HG03342 (cell line): ENCODE measurements at regions not wholly inside any gene's neighbourhood (a gene's known extent, or its start where the extent isn't known, plus 50 kb on each side); places are given as distances from the start of the nearest gene placed in this dataset.

Experiments
- ATAC-seq: cut with Tn5 transposase; IDR thresholded peaks from one replicate; pipeline ENCODE4 v1.9.1; 2021; ENCODE audit warnings: mild to moderate bottlenecking, moderate library complexity; ENCODE audit not compliant: unreplicated experiment

DNA sequence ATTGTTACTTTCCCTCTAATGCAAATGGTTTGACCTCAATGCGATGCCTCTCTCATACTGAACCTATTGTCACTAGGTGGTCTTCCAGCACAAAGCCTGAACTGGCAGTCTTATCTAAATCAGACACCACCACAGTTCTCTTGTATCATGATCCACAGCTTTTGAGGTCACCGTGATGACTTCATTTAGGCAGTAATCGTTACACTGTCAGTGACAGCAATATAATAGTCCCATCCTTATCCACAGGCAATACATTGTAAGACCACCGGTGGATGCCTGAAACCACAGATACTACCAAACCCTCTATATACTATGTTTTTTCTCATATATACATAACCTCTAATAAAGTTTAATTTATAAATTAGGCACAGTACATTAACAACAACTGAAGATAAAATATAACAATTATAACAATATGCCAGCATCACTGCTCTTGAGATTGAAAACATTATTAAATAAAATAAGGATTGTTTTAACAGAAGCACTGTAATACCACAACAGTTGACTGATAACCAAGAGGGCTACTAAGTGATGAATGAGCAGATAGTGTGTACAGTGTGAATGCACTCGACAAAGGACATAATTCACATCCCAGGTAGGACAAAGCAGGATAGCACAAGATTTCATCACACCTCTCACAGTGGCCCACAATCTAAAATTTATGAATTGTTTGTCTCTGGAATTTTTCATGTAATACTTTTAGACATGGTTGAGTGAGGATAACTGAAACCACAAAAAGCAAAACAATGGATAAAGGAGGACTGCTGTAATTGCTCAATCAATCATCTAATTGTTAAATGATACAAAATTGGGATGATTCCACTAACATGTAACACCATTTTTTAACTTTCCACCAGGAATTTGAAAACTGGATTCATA lies 419.4 kb downstream of the CENPC start:
- no peak for ATAC-seq

DNA sequence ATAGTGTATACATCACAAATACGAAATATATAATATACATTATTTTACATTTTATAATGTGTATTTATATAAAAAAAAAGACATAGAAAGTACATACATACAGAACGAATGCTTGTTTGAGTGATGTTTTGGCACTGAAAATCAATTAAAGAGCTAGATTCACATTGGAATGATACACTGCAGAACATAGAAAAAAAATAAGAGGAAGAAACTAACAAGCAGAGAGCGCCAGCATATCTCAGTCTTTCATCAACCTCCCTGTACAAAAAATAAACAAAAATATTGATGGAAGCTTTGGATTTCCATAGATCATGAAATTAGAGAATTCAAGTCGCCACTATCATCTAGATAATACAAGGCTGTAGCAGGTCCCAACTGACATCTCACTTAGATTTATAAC lies 420.6 kb downstream of the CENPC start:
- ATAC-seq, result no peak

DNA sequence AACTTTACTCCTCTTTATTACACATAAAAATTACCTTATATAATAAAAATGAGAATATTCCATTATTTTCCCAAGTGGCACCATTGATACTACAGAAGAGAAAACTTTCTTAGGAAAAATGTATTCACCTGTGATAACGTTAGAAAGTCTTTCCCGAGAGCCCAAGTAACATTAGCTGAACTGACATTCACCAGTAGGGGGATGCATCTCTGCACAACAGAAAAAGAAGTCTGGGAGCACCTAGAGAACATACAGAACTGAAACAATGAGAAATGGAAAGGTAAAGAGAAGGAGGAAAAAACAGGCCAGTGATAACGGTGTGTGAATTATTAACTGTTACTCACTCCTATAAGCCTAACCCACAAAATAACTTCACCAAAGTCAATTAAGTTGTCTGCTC lies 423.3 kb downstream of the CENPC start:
- ATAC-seq, result peak; percentile 48

DNA sequence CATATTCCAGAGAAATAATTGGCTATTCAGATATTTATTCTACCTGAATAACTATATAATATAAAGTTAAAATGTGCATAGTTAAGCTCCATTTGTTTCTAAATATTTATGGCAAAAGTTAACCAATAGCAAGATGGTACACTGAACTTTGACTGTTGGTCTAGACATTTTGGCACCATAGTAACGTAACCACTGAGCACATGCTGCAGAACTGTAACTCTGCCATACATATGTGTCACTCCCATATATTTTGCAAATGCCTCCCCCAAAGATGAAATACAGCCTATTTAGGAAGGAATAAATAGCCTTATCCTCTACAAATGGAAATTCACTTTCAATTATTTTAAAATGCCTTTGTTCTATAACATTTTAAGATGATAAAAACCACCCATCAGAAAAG lies 424.9 kb downstream of the CENPC start:
- no peak for ATAC-seq

DNA sequence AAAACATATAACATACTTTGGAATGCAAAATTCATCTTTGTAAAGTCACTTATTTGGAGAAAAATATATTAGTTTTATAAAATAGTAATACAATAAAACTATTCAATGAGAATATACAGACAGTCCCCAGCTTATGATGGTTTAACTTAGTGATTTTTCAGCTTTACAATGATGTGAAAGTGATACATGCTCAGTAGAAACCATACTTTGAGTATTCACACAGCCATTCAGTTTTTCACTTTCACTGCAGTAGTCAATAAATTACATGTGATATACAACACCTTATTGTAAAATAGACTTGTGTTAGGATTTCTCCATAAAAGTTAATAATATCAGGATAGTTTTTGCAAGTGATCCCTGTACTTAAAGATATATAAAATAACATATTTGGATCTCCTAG lies 436.0 kb downstream of the CENPC start:
- ATAC-seq, result no peak

DNA sequence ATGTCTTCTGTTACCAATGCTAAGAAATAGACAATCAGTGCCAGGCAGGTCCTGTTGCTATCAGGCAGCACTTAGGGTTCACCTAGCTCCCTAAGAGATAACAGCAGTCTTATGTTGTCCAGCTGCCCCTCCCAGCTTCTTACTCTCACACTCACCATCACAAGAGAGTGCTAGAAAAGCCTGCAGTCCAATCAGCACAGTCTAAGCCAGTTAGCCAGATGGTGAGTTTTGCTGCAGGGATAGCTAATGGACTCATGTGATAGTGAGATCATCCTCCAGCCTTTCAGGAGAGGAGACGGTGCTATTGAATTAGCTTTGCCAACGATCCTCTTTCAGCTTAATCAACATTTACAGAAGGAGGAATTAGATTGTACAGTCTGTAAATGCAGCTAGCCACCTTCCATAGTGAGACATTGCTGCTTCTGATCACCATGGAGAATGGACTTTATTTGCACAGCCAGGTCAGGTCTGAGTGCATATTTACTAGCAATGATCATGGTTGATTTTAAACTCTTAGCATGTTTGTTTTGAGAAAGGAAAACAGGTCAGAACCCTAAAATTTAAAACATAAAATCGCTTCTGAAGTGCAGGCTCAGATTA lies 438.3 kb downstream of the CENPC start:
- ATAC-seq, result no peak

DNA sequence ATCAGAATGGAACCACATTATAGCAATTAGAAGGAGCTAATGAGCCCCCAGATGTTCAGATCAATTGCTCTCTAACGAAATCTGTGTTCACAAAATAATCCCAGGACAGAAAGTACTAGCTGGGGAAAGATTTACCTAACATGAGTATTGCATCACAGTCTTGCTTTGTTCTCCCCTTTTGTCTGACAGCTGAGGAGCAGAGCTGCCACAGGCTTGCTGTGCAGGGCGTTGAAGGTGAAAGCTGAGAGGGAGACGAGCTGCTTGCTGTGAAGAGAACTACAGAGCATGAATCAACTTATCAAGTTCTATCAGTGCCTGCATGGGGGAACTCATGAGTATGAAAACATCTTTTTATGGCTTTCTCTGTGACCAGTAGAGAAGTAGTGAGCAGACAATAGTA lies 441.2 kb downstream of the CENPC start:
- ATAC-seq, result no peak

DNA sequence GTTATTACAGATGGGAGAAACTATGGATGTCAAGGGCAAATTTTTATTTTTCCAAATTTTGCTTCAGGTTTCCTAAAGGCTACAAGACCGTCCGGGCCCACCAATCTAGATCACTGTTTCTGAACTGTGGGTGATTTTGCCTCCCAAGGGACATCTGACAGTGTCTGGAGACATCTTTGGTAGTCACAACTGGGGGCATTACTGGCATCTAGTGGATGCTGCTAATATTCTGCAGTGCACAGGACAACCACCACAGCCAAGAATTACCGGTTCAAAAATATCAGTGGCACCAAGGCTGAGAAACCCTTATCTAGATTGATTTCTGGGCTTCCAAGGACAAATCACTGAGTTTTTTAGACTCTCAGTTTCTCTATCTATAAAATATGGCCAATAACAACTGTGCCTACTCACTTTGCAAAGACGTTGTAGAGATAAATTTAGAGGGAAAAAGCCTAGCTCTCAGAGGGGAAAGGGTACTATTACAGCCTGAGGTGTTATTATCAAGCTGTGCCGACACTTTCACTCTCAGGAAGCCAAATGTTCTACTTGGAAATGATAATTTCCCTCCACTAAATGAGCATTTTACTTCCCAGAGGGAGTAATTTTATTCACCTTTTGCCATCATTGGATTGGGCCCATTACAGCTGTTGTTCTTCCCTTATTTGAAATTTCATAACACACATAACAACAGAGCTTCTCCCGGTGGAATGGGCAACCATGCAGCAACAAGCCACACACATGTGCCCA lies 442.1 kb downstream of the CENPC start:
- no peak for ATAC-seq

DNA sequence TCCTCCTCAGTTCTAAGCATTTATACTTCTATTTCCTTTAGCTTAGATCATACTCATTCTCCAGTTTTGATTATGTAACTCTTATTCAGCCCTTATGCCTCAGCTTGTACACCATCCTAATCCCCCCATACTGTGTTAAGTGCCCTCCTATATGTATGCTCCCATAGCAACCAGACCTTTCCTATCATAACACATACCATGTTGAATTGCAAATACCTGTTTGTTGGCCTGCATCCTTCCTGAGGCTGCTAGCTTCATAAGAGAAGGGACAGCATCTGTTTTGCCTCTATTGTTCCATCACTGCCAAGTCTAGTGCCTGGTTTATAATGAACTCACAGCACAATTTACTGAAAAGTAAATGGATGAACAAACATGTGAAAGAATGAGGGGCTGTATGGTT lies 443.7 kb downstream of the CENPC start:
- no peak for ATAC-seq

DNA sequence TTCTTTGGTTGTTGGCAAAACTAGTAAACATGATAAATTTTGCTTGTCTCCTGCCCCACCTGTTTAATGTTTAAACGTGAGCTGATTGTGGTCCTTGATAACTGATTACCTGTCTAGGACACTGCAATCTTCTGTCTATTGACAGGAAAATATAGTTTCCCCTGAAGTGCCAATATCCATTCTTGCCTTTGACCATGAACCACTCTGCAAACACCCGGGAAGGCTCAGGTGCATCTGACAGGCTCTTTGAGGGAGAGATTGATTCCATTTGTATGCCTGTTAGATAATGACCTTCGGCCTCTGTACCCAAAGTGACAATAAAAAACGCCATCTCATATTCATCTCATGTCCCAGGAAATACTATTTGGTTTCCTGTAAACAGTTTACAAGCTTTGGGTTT lies 453.0 kb downstream of the CENPC start:
- ATAC-seq, result no peak

DNA sequence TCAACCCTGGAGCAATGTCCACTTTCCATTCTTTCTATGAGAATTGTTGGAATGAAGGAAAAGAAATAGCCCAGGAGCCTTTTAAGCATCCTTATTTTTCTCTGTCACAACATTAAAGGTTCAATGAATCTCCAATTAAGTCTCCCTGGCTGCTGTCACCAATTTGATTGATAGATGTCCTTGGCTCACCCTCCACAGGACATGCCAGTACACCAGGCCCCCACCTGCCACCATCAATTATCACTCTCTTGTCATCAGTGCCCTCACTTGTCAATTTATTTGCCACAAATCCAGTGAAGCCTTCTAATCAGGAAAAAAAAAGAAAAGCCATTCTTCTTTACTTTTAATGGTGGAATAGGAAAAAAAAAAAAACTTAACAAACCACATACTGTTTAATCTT lies 453.6 kb downstream of the CENPC start:
- no peak for ATAC-seq

DNA sequence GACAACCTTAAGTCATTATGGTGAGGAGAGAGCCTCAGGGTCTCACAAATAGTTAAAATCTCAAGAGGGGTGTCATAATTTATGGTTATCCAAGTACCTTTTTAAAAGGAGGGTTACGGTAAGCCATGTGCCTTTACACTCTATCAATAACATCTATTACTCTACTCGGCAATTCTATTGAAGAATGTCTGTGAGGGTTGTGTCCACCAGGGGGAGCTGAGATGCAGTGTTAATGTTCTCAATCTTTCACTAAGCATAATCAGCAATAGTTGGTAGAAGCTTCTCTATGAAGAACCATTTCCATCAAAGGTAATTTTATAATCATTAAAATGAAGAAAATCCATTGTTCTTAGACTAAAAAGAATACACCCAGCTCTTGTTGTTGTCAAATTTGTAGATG lies 457.4 kb downstream of the CENPC start:
- peak; percentile 89 for ATAC-seq

DNA sequence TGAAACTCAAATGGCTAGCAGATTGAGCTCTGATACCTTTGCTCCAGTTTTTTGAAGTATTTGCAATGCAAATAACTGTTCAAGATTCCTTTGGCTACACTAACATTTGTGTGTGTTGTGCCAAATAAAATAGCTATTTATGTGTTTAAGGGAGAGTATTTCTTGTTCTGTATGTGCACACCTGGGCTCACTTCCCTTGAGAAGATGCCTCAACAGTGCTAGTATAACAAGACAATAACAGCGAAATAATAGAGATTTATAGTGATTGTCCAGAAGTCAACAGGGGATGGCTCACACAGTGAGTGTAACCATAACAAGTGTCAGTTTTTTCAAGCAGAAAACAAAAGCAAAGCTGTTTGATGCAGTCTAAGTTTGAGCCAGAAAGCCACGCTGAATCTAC lies 460.5 kb downstream of the CENPC start:
- no peak for ATAC-seq

DNA sequence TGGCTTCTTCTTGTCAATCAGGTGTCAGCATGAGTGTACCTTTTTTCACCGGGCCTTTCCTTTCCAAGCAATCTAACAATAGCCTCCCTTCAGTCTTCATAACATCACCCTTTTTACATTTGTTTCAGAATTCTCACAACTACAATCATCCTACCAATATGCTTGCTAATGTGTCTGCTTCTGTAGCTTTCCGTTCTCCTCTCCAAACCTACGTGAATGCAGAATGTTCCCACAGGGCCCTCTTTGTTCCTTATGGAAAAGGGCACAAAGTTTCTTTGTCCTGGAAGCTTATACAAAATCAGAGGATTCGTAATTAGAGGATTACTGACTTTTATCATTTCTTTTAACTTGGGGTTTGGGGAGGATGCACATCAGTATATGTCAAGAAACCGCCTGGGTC lies 461.8 kb downstream of the CENPC start:
- no peak for ATAC-seq

DNA sequence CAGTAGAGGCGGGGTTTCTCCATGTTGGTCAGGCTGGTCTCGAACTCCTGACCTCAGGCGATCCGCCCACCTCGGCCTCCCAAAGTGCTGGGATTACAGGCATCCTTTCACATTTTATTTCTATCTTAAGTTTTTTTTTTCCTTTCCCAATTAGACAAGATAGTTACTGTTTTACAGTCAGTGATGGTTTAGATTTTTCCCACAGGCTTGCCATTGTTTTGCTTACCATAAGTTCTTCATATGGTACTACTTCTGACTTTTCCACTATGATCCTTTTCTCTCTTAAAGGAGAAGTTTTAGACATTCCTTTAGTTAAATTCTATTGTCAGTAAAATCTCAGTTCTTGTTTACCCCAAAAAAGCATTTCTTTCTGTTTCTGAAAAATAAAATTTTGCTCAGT lies 462.6 kb downstream of the CENPC start:
- no peak for ATAC-seq

DNA sequence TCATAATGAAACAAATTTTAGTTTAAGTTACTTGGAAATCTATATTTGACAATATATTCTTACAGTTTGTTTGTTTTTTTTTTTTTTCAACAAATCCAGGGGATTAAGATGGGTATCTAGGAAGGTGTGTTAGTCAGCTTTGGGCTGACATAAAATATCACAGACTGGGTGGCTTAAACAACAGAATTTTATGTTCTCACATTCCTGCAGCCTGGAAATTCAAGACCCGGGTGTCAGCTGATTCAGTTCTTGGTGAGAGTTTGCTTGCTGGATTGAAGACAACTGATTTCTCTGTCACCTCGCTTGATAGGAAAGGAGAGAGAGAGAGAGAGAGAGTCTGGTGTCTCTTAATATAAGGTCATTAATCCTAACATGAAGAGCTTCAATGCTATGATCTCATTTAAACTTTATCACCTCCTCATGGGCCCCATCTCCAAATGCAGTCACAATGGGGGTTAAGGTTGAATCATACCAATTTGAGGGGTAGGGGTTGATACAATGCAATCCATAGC lies 465.2 kb downstream of the CENPC start:
- no peak for ATAC-seq

DNA sequence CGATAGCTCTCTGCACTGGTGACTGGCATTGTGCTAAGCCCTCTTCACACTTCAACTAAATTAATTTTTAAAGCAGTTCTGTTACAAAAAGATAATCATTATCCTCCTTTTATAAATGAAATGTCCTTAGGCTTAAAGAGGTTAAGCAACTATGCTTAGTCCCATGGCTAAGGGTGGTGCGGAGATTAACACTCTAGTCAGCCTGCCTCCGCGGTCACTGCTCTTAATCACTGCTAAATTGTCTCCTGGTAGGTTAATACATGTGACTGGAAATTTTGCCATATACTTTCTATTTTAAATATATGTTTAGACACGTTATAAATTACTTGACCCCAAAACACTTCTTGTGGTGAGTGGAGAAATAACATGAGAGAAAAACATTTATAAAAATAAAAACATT lies 473.7 kb downstream of the CENPC start:
- ATAC-seq, result no peak

DNA sequence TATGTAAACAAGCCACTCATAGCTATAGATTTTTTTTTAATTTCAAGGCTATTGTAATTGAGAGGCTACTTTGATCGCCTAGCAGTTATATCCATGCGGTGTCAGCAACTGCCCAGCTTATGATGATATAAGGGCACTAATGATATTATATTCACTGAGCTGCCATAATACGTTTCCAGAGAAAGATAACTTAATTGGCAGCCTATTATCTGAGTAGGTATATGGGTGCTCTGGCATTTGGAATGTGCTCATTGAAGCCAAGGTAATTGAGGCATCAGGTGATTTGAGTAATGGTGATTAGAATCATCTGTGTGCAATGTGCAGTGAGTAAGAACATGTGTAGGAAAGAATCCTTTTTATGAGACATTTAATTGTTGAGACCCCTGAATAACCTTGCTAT lies 490.0 kb downstream of the CENPC start:
- ATAC-seq, result no peak

DNA sequence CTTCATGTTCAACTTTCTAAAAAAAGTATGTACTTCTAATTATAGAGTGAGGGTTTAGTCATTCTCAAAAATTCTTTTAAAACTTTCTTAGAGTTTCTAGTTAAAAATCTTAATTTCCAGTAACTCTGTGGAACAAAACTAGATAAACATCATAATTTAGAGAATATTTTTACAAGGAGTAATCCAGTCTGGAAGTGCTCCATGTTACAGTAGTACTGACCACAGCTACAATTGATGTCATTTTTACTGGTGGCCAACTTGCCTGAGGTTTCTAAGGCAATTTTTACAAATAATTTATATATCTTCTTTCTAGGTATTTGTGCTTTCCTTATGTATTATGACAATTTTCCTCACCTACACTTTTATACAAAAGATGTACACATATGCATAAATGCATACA lies 490.4 kb downstream of the CENPC start:
- ATAC-seq, result no peak

DNA sequence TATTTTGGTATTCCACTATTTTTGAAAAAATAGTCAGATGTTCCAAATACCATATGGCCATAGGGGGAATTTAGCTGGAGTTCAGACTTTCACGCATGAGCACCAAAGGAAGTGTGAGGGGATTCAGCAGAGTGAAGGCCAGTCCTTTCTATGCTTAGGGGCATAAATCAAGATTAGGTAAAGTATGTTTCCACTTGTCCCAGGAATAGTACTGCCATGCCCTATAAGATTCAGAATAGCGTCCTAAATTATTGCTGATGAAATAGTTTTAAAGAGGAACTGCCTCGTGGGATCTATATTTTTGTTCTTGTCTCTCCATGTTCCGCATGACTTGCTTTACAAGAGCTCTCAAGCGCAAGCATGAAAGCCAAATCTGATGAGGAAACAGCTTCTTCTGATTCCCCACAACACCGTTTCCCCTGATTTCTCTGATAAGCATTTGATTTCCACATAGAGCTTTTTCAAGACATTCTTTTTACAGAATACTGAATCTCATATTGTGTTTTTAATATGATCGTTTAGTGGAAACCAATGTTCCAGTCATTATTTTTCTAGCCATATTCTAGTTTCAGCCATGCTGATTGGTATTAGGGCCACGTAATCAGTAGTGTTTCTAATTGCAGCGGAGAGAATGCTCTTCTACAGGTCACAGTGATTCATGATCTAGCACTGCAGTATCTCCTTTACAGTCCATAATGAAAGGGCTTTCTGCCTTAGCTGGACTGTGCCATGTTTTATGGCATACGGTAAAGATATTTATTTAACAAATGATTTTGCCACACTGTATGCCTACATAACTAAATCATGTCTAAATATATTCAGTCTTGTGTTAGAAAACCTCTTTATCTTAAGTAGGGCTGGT lies 492.3 kb downstream of the CENPC start:
- no peak for ATAC-seq
